ENCODE measurements at regions not wholly inside any gene's neighbourhood (a gene's known extent, or its start where the extent isn't known, plus 50 kb on each side); places are given as distances from the start of the nearest gene placed in this dataset.

GRCh38 chr18:38940863-38941531 lies 1375.4 kb upstream of the CELF4 start:
- TF ChIP-seq YY1 (IDR thresholded peaks at IDR 0.05; ENCODE audit: insufficient read depth, insufficient read length) (no peak), SUZ12 (IDR thresholded peaks at IDR 0.05; ENCODE audit: extremely low read depth, insufficient read depth, insufficient read length) (no peak)

Data from NT2/D1 (cell line).